HepG2 (cell line): ENCODE measurements at regions not wholly inside any gene's neighbourhood (a gene's known extent, or its start where the extent isn't known, plus 50 kb on each side); places are given as distances from the start of the nearest gene placed in this dataset.
A peak's percentile ranks its signal among the peaks of the same experiment; 100 is the strongest.

Experiments
- ATRX ChIP-seq: sonication (generic); formaldehyde crosslinking; IDR thresholded peaks from 2 replicates; pipeline ENCODE4 v1.4.0; 2020; ENCODE audit warnings: missing genetic modification reagents, borderline replicate concordance
- KLF16 ChIP-seq, 2 experiments: sonication (generic) in 1 of 2; formaldehyde crosslinking in 1 of 2; IDR thresholded peaks; 2 replicates each; pipeline versions ENCODE4 v1.6.1 to v1.8.0; 2016 to 2023; ENCODE audit warnings: missing genetic modification reagents in 2 of 2, missing compliant biosample characterization in 1 of 2
- LCORL ChIP-seq, 2 experiments: fragments of 450-650 bp in 1 of 2; sonication (generic) in 1 of 2; formaldehyde crosslinking in 1 of 2; IDR thresholded peaks; 2 replicates each; pipeline versions ENCODE4 v1.5.0 to v1.6.1; 2017 to 2020; ENCODE audit warnings: antibody characterized with exemption in 1 of 2, missing genetic modification reagents in 1 of 2
- REPIN1 ChIP-seq: sonication (generic); formaldehyde crosslinking; IDR thresholded peaks from 2 replicates; pipeline ENCODE4 v1.8.0; 2022; ENCODE audit warnings: missing genetic modification reagents, low read depth, mild to moderate bottlenecking, borderline replicate concordance
- SMYD3 ChIP-seq: sonication (generic); formaldehyde crosslinking; IDR thresholded peaks from 2 replicates; pipeline ENCODE4 v1.8.1; 2023; ENCODE audit warnings: mild to moderate bottlenecking, missing genetic modification reagents
- SRSF1 ChIP-seq: fragments of 200-400 bp; formaldehyde crosslinking; optimal IDR thresholded peaks from 2 replicates; pipeline ENCODE3; 2017; ENCODE audit warnings: mild to moderate bottlenecking, low read depth, low read length, moderate library complexity
- ZNF383 ChIP-seq: sonication (generic); formaldehyde crosslinking; IDR thresholded peaks from 2 replicates; pipeline ENCODE4 v1.4.0; 2020; ENCODE audit warnings: missing genetic modification reagents, mild to moderate bottlenecking, borderline replicate concordance
- ZNF615 ChIP-seq: sonication (generic); formaldehyde crosslinking; IDR thresholded peaks from 2 replicates; pipeline ENCODE4 v1.5.0; 2020; ENCODE audit warnings: mild to moderate bottlenecking, missing genetic modification reagents, borderline replicate concordance
- ZSCAN22 ChIP-seq: sonication (generic); formaldehyde crosslinking; IDR thresholded peaks from 2 replicates; pipeline ENCODE4 v1.4.0; 2020; ENCODE audit warnings: mild to moderate bottlenecking, missing genetic modification reagents
- TF ChIP-seq, protein P1 (sequence below), 2 experiments: fragments of 450-650 bp in 1 of 2; sonication (generic) in 1 of 2; formaldehyde crosslinking in 1 of 2; IDR thresholded peaks; 2 replicates each; pipeline versions ENCODE4 v1.6.1 to v1.8.0; 2016 to 2022; ENCODE audit warnings: antibody characterized with exemption in 1 of 2, mild to moderate bottlenecking in 1 of 2, missing genetic modification reagents in 1 of 2
- TF ChIP-seq, protein P2 (sequence below): sonication (generic); formaldehyde crosslinking; IDR thresholded peaks from 2 replicates; pipeline ENCODE4 v1.8.1; 2023; ENCODE audit warnings: mild to moderate bottlenecking, moderate library complexity, missing genetic modification reagents
- TF ChIP-seq, protein P3 (sequence below): sonication (generic); formaldehyde crosslinking; IDR thresholded peaks from 2 replicates; pipeline ENCODE4 v1.8.0; 2022; ENCODE audit warnings: mild to moderate bottlenecking, missing genetic modification reagents

DNA sequence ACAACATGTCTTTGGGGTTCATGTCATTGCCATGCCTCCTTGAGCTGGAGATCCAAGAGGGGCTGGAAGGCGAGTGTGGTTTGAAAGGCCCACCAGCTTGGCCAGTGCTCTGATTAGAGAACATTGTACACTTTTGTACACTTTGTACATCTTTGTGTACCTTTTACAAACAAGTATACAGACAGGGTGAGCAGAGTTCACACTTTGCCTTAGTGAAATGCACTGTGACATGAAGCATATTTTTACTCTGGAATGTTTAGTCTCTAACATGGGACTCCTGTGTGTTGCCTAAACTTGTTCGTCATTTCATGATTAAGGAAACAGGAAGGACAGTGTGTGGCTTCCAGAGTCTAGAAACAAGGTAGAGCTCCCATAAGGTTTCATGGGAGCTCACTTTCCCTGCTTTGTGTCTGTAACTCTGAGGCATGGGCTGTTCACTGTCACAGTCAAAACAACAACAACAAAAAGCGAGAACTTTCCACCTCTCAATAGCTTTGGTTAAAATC is 225.8 kb upstream of the SOX4 start (continued):
- TF ChIP-seq, protein P1, sequence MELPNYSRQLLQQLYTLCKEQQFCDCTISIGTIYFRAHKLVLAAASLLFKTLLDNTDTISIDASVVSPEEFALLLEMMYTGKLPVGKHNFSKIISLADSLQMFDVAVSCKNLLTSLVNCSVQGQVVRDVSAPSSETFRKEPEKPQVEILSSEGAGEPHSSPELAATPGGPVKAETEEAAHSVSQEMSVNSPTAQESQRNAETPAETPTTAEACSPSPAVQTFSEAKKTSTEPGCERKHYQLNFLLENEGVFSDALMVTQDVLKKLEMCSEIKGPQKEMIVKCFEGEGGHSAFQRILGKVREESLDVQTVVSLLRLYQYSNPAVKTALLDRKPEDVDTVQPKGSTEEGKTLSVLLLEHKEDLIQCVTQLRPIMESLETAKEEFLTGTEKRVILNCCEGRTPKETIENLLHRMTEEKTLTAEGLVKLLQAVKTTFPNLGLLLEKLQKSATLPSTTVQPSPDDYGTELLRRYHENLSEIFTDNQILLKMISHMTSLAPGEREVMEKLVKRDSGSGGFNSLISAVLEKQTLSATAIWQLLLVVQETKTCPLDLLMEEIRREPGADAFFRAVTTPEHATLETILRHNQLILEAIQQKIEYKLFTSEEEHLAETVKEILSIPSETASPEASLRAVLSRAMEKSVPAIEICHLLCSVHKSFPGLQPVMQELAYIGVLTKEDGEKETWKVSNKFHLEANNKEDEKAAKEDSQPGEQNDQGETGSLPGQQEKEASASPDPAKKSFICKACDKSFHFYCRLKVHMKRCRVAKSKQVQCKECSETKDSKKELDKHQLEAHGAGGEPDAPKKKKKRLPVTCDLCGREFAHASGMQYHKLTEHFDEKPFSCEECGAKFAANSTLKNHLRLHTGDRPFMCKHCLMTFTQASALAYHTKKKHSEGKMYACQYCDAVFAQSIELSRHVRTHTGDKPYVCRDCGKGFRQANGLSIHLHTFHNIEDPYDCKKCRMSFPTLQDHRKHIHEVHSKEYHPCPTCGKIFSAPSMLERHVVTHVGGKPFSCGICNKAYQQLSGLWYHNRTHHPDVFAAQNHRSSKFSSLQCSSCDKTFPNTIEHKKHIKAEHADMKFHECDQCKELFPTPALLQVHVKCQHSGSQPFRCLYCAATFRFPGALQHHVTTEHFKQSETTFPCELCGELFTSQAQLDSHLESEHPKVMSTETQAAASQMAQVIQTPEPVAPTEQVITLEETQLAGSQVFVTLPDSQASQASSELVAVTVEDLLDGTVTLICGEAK (IDR thresholded peaks at IDR 0.05) = no peak
- TF ChIP-seq, protein P1 (CRISPR knock-in tag; IDR thresholded peaks at IDR 0.05) = no peak
- TF ChIP-seq REPIN1 (CRISPR knock-in tag) (no peak), ATRX (CRISPR knock-in tag) (no peak), SRSF1 (no peak), LCORL (IDR thresholded peaks at IDR 0.05) (no peak), LCORL (CRISPR knock-in tag; IDR thresholded peaks at IDR 0.05) (0 out of 2 replicates have a peak, but pooled peaks have one; percentile 35), ZSCAN22 (CRISPR knock-in tag) (no peak), ZNF383 (CRISPR knock-in tag) (no peak), SMYD3 (CRISPR knock-in tag) (no peak), KLF16 (CRISPR knock-in tag; IDR thresholded peaks at IDR 0.05) (no peak), ZNF615 (CRISPR knock-in tag) (no peak)
- TF ChIP-seq, protein P2, sequence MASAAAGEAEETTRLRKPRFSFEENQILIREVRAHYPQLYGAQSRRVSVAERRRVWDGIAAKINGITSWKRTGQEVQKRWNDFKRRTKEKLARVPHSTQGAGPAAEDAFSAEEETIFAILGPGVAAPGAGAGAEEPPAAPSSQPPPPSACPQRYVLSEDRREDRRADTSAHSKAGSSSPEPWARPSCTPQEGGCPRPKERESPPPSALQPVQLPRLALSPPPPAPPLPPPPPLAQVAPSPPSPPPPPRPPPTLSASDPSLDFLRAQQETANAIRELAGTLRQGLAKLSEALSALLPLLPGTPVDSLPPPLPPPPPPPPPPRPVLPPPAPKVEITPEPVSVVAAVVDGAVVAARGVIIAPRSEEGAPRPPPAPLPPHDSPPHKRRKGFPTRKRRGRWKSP = no peak
- TF ChIP-seq, protein P3, sequence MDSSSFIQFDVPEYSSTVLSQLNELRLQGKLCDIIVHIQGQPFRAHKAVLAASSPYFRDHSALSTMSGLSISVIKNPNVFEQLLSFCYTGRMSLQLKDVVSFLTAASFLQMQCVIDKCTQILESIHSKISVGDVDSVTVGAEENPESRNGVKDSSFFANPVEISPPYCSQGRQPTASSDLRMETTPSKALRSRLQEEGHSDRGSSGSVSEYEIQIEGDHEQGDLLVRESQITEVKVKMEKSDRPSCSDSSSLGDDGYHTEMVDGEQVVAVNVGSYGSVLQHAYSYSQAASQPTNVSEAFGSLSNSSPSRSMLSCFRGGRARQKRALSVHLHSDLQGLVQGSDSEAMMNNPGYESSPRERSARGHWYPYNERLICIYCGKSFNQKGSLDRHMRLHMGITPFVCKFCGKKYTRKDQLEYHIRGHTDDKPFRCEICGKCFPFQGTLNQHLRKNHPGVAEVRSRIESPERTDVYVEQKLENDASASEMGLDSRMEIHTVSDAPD (CRISPR knock-in tag) = no peak
